ENCODE measurements at regions not wholly inside any gene's neighbourhood (a gene's known extent, or its start where the extent isn't known, plus 50 kb on each side); places are given as distances from the start of the nearest gene placed in this dataset.

DNA sequence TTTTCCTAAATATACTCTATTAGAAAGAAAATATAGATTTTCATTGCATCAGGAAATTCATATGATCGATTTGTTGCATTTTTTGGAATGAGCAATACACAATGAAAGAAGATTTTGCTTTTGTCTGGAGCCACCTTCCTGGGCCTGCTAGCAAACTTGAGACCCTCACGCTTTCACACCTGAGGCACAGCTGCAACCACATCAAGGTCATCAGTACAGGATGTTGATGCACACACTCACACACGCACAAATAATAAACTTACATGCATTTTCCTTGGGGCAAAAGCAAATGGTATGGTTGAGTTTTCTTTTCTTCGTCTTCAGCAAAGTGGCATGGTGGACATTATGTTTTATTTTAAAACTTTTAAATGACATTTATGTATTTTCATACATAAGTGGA lies 64.8 kb upstream of the SATB1 start:
- Histone ChIP-seq H2BK20ac (ENCODE audit: low read length) (no peak overlapping the region), H3K23me2 (ENCODE audit: low read depth, low read length) (no peaks in the 10 kb centered on the region), H3K4me1 (replicated peaks in 1 of 4; ENCODE audit: control insufficient read depth in 3 of 4, insufficient read depth in 4 of 4, low read length in 3 of 4) (peaks cover 0 to 4% (median 0%) of the 10 kb centered on the region in 4 experiments; a peak in 1 of 7 replicates), H2BK15ac (ENCODE audit: low read length) (no peak overlapping the region), H3K18ac (ENCODE audit: extremely low read depth, low read length) (no peak overlapping the region), H4K91ac (replicated peaks; ENCODE audit: insufficient read length, low read length) (no peak overlapping the region), H2BK120ac (replicated peaks; ENCODE audit: low read depth, low read length) (no peak overlapping the region), H4K5ac (ENCODE audit: insufficient read length, low read depth, low read length) (no peak overlapping the region), H3K4me3 (ENCODE audit: extremely low read depth in 1 of 4, insufficient read depth in 2 of 4, low read depth in 3 of 4, low read length in 4 of 4) (no peak overlapping the region), H2AK5ac (ENCODE audit: low read depth, low read length) (no peak overlapping the region), H4K20me1 (replicated peaks in 1 of 2; ENCODE audit: control insufficient read depth in 1 of 2, insufficient read depth in 2 of 2, low read length in 2 of 2) (peaks cover 0 to 1% of the 10 kb centered on the region in 2 experiments), H3K27me3 (replicated peaks in 1 of 4; ENCODE audit: control insufficient read depth in 3 of 4, extremely low read depth in 1 of 4, insufficient read depth in 3 of 4, low read length in 3 of 4) (peaks cover 0 to 1% (median 0%) of the 10 kb centered on the region in 4 experiments; a peak in 1 of 7 replicates), H3K79me1 (ENCODE audit: low read depth, low read length) (no peaks in the 10 kb centered on the region), H2BK5ac (ENCODE audit: low read depth, low read length) (no peak overlapping the region), H2AFZ (ENCODE audit: low read length) (no peak overlapping the region), H2BK12ac (ENCODE audit: low read depth, low read length) (no peak overlapping the region), H4K8ac (ENCODE audit: extremely low read depth, insufficient read depth, low read length) (no peak overlapping the region), H3K56ac (replicated peaks; ENCODE audit: insufficient read length, low read depth, low read length) (no peak overlapping the region), H3K9me3 (ENCODE audit: insufficient read depth in 2 of 2, low read depth in 1 of 2, low read length in 1 of 2) (no peaks in the 10 kb centered on the region), H3K4ac (replicated peaks; ENCODE audit: insufficient read length, low read depth, low read length) (no peak overlapping the region), H3K23ac (ENCODE audit: insufficient read length) (no peak overlapping the region), H3K4me2 (ENCODE audit: insufficient read depth in 1 of 2, low read depth in 2 of 2, low read length in 2 of 2) (no peak overlapping the region), H3K14ac (ENCODE audit: insufficient read length) (no peak overlapping the region), H3K79me2 (ENCODE audit: control insufficient read depth in 1 of 2, insufficient read depth in 2 of 2, low read length in 2 of 2) (no peaks in the 10 kb centered on the region), H3K27ac (ENCODE audit: low read depth, low read length) (no peak overlapping the region), H3K9ac (replicated peaks in 1 of 4; ENCODE audit: extremely low read depth in 1 of 4, low read depth in 3 of 4, low read length in 3 of 4) (no peak overlapping the region), H3K36me3 (ENCODE audit: control insufficient read depth in 2 of 4, insufficient read depth in 4 of 4, low read length in 3 of 4) (no peaks in the 10 kb centered on the region)
- WGBS, 2 experiments (ENCODE audit: extremely low coverage in 1 of 2, insufficient coverage in 1 of 2, insufficient read length in 1 of 2, insufficient replicate concordance in 2 of 2, low coverage in 1 of 2, low lambda C conversion rate in 2 of 2, missing lambda C conversion rate in 1 of 2), result 93% methylated on average over 4 of the region's 4 CpGs; no CpG with 5 or more reads in 1 of the 2 experiments
- no peak for TF ChIP-seq CHD1 (IDR thresholded peaks at IDR 0.05; ENCODE audit: low read depth, low read length)
- no peak for TF ChIP-seq SP1 (IDR thresholded peaks at IDR 0.05; ENCODE audit: low read depth, low read length)
- no peak for TF ChIP-seq TAF7 (optimal IDR thresholded peaks at IDR 0.05; ENCODE audit: borderline replicate concordance, low read depth, low read length)
- no peak for TF ChIP-seq SP2 (IDR thresholded peaks at IDR 0.05; ENCODE audit: low read length)
- TF ChIP-seq KDM5A (IDR thresholded peaks at IDR 0.05; ENCODE audit: low read length), result no peak
- TF ChIP-seq, protein P1, sequence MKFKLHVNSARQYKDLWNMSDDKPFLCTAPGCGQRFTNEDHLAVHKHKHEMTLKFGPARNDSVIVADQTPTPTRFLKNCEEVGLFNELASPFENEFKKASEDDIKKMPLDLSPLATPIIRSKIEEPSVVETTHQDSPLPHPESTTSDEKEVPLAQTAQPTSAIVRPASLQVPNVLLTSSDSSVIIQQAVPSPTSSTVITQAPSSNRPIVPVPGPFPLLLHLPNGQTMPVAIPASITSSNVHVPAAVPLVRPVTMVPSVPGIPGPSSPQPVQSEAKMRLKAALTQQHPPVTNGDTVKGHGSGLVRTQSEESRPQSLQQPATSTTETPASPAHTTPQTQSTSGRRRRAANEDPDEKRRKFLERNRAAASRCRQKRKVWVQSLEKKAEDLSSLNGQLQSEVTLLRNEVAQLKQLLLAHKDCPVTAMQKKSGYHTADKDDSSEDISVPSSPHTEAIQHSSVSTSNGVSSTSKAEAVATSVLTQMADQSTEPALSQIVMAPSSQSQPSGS (IDR thresholded peaks at IDR 0.05; ENCODE audit: low read length), result no peak
- TF ChIP-seq BCL11A (IDR thresholded peaks at IDR 0.05; ENCODE audit: low read depth in 2 of 2, low read length in 2 of 2), result no peak
- TF ChIP-seq, protein P2, sequence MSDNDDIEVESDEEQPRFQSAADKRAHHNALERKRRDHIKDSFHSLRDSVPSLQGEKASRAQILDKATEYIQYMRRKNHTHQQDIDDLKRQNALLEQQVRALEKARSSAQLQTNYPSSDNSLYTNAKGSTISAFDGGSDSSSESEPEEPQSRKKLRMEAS (IDR thresholded peaks at IDR 0.05), result no peak
- CTCF ChIA-PET (ENCODE audit: partially characterized antibody), result no interaction called here
- FAIRE-seq (no peak), DNase-seq (ENCODE audit: low read depth in 1 of 2, low spot score in 2 of 2) (no peak)
- POLR2A ChIA-PET (ENCODE audit: partially characterized antibody), result no interaction called here

All from H1 (cell line).